Spleen (tissue), 7 donors: ENCODE measurements at regions not wholly inside any gene's neighbourhood (a gene's known extent, or its start where the extent isn't known, plus 50 kb on each side); places are given as distances from the start of the nearest gene placed in this dataset.

Source experiments
- CTCF ChIP-seq, 11 experiments: fragments of 200-600 bp in 7 of 11; fragments of 450-650 bp in 4 of 11; sonication (generic) in 4 of 11; IDR thresholded peaks in 8 of 11; conservative IDR thresholded peaks in 3 of 11; 1 replicate in 7 of 11; 2 replicates in 4 of 11; pipeline versions ENCODE4 v1.4.0 to v1.8.0; 2016 to 2021; ENCODE audit warnings: antibody characterized with exemption in 11 of 11, inconsistent platforms in 4 of 11, mild to moderate bottlenecking in 1 of 11
- POLR2A ChIP-seq, 3 donors: fragments of 450-650 bp; IDR thresholded peaks; one replicate each; pipeline ENCODE4 v1.5.1; 2017; ENCODE audit warnings: antibody characterized with exemption in 3 of 3, mild to moderate bottlenecking in 1 of 3
- donor health status: DM: no; HTN: no; CAD: no; lungs with moderate emphysema.
- donor health status: DM: no; HTN: no; CAD: no.
- donor health status: DM: no; HTN: no; CAD: no.

- TF ChIP-seq CTCF (IDR thresholded peaks at IDR 0.05 in 8 of 11, conservative IDR thresholded peaks at IDR 0.05 in 3 of 11) (no peak), POLR2A (IDR thresholded peaks at IDR 0.05) (no peak)
Observed at GRCh38 chr6:84329077-84329476, 101.6 kb upstream of the CEP162 start.
